ENCODE measurements at regions not wholly inside any gene's neighbourhood (a gene's known extent, or its start where the extent isn't known, plus 50 kb on each side); places are given as distances from the start of the nearest gene placed in this dataset.
"Not testable (repeated sequence)": the region's sequence is repeated elsewhere in the genome, so short reads cannot be mapped to it uniquely, and the experiment has no call there.

- DNase-seq = not testable (repeated sequence)
These were observed 1518.6 kb upstream of the RAG2 start for GRCh38 chr11:38116616-38117015.

- not testable (repeated sequence) for DNase-seq
These were observed 1517.3 kb upstream of the RAG2 start for GRCh38 chr11:38115381-38115780.

DNA sequence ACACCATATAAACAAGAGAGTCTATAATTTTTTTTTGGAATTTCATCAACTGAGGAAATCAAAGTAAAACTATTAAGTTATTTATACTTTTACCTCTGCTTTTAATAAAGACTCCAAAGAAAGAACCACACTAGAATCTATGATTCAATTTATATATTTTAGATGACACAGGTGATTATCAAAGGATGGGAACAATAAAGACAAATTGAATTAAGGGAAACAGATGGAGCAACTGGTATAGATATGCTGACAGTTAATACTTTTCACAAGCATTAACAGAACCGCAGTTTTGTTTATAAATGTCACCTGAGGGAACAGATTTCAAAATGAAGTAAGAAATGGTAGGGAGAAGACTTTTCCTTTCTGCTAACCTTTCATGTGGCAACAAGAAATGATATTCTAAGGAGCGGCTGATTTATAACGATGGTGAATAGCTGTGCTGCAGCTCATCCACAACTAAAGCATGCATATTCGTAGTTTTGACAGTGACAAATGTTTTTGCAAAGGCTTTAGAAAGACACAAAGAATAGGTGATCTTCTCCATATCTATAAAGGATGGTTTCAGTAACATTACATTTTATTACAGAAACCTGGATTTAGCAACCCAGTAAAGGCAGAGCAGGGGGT, 1502.9 kb upstream of the RAG2 start:
- no peak for DNase-seq

- no peak for DNase-seq
These were observed 1497.2 kb upstream of the RAG2 start for GRCh38 chr11:38095268-38095667.

GRCh38 chr11:38089726-38090125, 1491.7 kb upstream of the RAG2 start:
- no peak for DNase-seq

DNA sequence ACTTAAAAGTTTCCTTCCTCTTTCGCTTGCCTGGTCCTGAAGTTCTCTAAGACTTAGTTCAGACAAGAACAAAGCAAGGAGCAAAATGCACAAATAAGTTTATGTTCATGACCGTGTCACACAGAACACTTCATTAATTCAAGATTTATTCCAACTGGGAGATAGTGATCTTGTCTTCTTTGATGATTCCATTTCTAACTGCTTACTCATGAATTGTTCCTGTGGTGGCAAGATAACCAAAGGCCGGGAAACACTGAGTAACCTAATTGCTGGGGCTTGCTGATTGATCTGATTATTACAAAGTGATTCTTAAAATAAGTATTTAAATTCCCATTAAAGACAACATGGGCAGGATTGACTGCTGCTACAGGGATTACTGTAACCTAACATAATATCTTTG, 1462.9 kb upstream of the RAG2 start:
- no peak for DNase-seq

- no peak for DNase-seq
These were observed 1462.1 kb upstream of the RAG2 start for GRCh38 chr11:38060136-38060535.

GRCh38 chr11:38046571-38047135, 1448.6 kb upstream of the RAG2 start:
- DNase-seq = no peak

DNA sequence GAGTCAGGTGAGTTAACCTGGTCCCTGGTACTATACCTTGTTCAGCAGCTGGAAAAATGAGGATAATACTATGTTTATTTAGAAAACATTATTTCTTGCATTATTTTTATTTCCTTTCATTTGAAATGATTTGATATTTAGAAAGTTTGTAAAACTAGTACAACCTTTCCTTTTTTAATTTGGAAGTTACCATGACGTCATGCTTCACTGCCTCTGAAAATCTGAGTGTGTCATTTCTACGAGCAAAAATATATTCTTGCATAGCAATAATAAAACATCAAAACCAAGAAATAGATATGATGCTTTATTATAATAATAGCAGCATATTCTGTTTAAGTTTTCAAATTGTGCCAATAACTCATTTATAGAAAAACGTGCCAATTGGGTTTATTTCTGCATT, 1445.0 kb upstream of the RAG2 start:
- no peak for DNase-seq

- no peak for DNase-seq
These were observed 1440.7 kb upstream of the RAG2 start for GRCh38 chr11:38038777-38039176.

DNA sequence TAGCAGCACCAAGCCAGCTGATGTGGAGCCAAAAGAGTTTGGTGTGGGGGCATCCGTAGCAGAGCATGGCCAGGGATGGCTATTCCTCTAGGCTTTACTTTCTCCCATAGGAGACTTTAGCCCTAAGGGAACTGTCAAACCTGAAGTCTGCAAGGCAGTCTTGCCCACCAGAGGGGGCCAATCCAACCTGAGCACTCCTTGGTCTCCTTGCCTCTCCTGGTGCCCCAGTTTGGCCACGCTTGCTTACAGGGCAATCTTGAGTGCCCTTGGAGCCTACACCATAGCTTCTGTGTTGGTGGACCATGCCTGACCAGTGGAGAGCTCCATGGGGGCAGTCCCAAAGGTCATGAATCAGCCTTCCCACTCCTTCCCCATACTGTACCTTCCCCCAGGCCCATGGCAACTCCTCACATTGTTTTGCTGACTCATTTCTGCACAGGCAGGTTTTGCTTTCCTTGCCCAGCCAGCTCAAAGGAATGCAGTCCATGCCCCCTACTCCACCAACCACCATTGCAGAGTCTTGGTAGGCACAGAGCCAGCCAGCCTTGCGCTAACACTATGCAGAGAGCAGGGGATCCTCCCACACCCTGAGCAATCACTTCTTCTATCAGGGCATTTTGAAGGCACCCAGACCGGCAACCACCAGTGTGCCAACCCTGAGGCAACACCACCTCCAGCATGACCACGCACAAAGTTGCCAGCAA, 1421.2 kb upstream of the RAG2 start:
- DNase-seq = no peak

- no peak for DNase-seq
These were observed 1416.4 kb upstream of the RAG2 start for GRCh38 chr11:38014405-38014804.

DNA sequence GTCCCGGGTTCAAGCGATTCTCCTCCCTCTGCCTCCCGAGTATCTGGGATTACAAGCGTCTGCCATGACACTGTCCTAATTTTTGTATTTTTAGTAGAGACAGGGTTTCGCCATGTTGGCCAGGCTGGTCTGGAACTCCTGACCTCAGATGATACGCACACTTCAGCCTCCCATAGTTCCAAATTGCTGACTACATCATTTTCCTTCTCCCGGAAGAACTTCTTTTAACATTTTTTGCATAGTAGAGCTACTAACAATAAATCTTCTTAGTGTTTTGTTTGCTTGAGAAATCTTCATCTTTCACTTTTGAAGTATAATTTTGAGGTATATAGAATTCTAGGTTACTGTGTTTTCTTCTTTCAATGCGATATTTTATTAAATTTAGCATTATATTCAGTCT, 1415.1 kb upstream of the RAG2 start:
- DNase-seq = no peak

- no peak for DNase-seq
These were observed 1413.5 kb upstream of the RAG2 start for GRCh38 chr11:38011496-38011895.

DNA sequence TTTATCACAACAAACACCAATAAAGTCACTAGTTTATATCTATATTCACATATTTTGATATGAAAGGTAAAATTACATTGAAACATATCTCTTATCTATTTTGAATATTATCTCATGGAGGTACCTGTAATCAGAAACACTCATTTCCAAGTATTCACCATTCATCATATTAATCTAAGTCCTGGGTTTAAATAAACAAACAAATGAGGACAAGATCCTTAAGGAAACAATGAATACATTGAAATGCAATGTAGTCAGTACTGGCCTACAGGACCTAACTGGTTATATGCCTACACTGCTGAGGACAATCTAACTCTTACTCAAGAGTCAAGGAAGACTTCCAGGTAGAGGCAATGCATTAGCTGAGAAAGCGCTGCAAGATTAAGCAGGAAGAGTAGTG, 1411.9 kb upstream of the RAG2 start:
- no peak for DNase-seq

- no peak for DNase-seq
These were observed 1408.4 kb upstream of the RAG2 start for GRCh38 chr11:38006466-38006865.

- no peak for DNase-seq
These were observed 1407.6 kb upstream of the RAG2 start for GRCh38 chr11:38005597-38005996.

DNA sequence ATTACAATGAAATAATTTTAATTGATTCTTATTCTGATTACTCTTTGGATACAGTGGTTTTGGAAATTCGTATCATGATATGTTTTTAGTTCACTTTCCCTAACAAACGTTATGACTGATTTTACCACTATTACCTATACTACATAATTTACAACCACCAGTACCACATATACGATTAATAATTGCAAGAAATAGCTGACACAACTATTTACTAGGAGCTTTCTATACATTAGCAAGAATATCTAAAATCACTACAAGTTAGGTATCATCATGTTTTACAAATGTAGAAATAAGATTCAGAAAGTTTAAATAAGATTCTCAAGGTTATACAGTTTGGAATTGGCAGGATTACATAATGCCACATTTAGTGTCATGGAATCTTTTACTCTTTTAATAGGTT, 1401.1 kb upstream of the RAG2 start:
- no peak for DNase-seq

DNA sequence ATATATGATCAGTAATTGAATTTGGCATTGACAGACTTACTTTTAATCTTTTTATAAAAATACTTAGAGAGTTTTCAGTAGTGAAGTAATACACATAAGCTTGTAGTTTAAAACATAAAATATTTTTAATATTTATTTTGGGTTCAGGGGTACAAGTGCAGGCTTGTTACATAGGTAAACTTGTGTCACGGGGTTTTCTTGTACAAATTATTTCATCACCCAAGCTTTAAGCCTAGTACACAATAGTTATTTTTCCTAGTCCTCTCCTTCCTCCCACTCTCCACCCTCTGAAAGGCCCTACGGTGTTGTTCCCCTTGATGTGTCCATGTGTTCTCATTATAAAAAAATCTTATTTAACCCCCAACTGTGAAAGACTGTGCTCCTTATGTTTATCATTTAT, 1397.8 kb upstream of the RAG2 start:
- DNase-seq = no peak

DNA sequence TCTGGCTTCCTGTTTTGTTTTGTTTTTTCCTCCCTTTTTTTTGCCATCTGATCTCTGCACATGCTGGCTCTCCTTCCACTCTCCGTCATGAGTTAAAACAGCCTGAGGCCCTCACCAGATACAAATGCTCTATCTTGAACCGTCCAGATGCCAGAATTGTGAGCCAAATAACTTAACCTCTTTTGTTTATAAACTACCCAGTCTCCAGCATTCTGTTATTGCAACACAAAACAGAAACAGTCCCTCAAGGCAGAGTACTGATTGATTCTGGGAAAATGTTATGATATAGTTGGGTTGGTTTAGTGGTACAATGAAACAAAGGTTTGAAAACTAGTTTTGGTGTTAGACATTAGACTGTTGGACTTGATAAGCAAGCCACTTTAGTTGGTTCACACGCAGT, 1390.0 kb upstream of the RAG2 start:
- DNase-seq = no peak

- DNase-seq = no peak
These were observed 1387.0 kb upstream of the RAG2 start for GRCh38 chr11:37984991-37985390.

DNA sequence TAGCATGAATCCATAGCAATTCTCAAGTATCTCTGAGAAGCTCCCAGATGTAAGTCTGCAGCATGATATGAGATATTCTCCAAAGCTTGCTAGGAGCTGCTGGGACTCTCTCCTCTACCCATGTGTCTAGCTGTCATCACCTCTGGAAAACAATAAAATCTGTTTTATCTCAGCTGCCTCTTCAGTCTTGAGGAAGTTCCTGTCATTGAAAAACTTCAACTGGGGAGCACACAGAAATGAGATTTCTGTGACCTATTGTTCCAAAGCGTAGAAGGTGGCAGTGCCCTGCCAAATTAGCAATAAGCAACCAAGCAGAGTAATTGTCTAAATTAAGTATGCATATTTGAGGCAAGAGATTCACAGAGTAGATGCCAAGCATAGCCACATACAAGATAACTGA, 1380.6 kb upstream of the RAG2 start:
- DNase-seq = no peak

GRCh38 chr11:37973941-37974340, 1375.9 kb upstream of the RAG2 start:
- no peak for DNase-seq

DNA sequence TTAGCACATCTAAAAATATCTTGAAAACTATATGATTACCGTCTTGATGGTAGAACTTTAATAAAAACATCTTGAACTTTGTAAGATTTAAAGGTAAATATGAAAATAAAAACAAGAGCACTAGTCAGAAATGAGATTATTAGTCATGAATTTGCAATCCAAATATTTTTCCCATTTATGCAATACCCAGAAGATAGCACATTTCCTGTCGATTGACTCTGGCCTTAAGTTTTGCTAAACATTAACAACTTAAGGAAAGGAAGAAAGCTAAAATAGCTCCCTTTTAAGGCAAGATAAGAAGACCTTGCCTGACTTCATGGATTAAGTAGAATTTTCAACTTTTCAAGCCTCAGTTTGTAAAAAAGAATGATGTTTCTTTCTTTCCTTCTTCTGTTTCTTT, 1374.7 kb upstream of the RAG2 start:
- no peak for DNase-seq

- not testable (repeated sequence) for DNase-seq
These were observed 1371.3 kb upstream of the RAG2 start for GRCh38 chr11:37969336-37969735.

Data from inflammatory macrophage treated with lipopolysaccharide for 1 hour (primary cell).